ENCODE measurements at regions not wholly inside any gene's neighbourhood (a gene's known extent, or its start where the extent isn't known, plus 50 kb on each side); places are given as distances from the start of the nearest gene placed in this dataset.

DNA sequence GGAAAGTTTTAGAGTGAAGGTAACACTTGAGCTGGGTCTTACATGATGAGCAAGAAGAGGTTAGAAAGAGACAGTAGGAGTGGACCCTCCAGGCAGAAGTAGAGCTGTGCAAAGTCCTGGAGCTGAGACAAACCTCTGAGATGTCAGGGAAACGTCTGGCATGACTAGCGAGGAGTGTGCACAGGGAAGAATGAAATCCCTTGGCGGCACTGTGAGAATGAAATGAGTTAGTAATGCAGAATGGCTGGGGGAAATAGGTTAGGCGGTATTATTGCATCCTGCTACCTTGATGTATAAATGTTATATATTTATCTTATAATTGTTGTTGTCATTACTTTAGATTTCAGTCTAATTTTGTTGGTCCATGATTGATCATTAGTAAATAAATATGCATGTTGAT lies 457.9 kb upstream of the CCL2 start:
- no peak for TF ChIP-seq CTCF (conservative IDR thresholded peaks at IDR 0.05 in 1 of 2, IDR thresholded peaks at IDR 0.05 in 1 of 2; ENCODE audit: low read depth in 1 of 2, low read length in 2 of 2)
- TF ChIP-seq EZH2 (IDR thresholded peaks at IDR 0.05; ENCODE audit: low read length, missing control alignments) = no peak
- H3K36me3 ChIP-seq (ENCODE audit: control insufficient read depth, insufficient read depth, low read length) = no peaks in the 10 kb centered on the region
- H3K27ac ChIP-seq (ENCODE audit: insufficient read depth, low read length) = no peak overlapping the region
- no peak overlapping the region for H3K4me3 ChIP-seq (replicated peaks in 1 of 4; ENCODE audit: control extremely low read depth in 1 of 4, insufficient read depth in 1 of 4, low read depth in 3 of 4, low read length in 4 of 4)
- H3K4me2 ChIP-seq (ENCODE audit: extremely low read depth, insufficient read depth, low read length) = no peak overlapping the region
- no peak overlapping the region for H3K9ac ChIP-seq (ENCODE audit: insufficient read depth, low read length)
- no peaks in the 10 kb centered on the region for H4K20me1 ChIP-seq (ENCODE audit: control insufficient read depth, extremely low read depth, insufficient read depth, low read length)
- no peaks in the 10 kb centered on the region for H3K9me3 ChIP-seq (ENCODE audit: control insufficient read depth, insufficient read depth, low read depth, low read length)
- no peak for DNase-seq (ENCODE audit: low read depth in 2 of 2)
- no peaks in the 10 kb centered on the region for H3K27me3 ChIP-seq (ENCODE audit: control insufficient read depth, insufficient read depth, low read length)
- H3K4me1 ChIP-seq (ENCODE audit: control insufficient read depth, extremely low read depth, insufficient read depth, low read length) = no peaks in the 10 kb centered on the region
- H3K79me2 ChIP-seq (ENCODE audit: control insufficient read depth, insufficient read depth, low read length) = no peaks in the 10 kb centered on the region
- no peak overlapping the region for H2AFZ ChIP-seq (ENCODE audit: low read length)

DNA sequence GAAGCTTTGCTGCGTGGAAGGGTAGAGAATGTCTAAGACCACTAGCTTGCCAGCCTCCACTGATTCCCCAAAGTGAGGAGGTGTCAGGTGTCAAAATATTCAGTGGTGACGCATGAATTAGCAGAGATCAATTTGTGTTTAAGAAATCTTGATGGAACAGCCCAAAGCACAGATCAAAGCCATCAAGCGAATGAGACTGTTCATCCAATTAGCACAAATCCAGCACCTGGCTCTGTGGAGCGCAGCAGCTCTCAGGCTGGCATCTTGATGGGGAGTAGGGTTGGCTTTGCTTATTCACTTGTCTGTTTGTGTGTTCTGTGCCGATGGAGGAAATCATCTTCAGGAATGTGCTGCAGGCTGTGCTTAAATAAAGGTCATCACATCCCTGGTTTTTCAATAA lies 456.8 kb upstream of the CCL2 start:
- no peaks in the 10 kb centered on the region for H3K27me3 ChIP-seq (ENCODE audit: control insufficient read depth, insufficient read depth, low read length)
- H3K79me2 ChIP-seq (ENCODE audit: control insufficient read depth, insufficient read depth, low read length) = no peaks in the 10 kb centered on the region
- H3K4me2 ChIP-seq (ENCODE audit: extremely low read depth, insufficient read depth, low read length) = no peak overlapping the region
- H3K9me3 ChIP-seq (ENCODE audit: control insufficient read depth, insufficient read depth, low read depth, low read length) = no peaks in the 10 kb centered on the region
- H3K4me1 ChIP-seq (ENCODE audit: control insufficient read depth, extremely low read depth, insufficient read depth, low read length) = no peaks in the 10 kb centered on the region
- no peak for DNase-seq (ENCODE audit: low read depth in 2 of 2)
- no peak overlapping the region for H3K9ac ChIP-seq (ENCODE audit: insufficient read depth, low read length)
- no peak overlapping the region for H3K4me3 ChIP-seq (replicated peaks in 1 of 4; ENCODE audit: control extremely low read depth in 1 of 4, insufficient read depth in 1 of 4, low read depth in 3 of 4, low read length in 4 of 4)
- H3K36me3 ChIP-seq (ENCODE audit: control insufficient read depth, insufficient read depth, low read length) = no peaks in the 10 kb centered on the region
- no peak overlapping the region for H3K27ac ChIP-seq (ENCODE audit: insufficient read depth, low read length)
- H2AFZ ChIP-seq (ENCODE audit: low read length) = no peak overlapping the region
- H4K20me1 ChIP-seq (ENCODE audit: control insufficient read depth, extremely low read depth, insufficient read depth, low read length) = no peaks in the 10 kb centered on the region
- no peak for TF ChIP-seq CTCF (conservative IDR thresholded peaks at IDR 0.05 in 1 of 2, IDR thresholded peaks at IDR 0.05 in 1 of 2; ENCODE audit: low read depth in 1 of 2, low read length in 2 of 2)
- TF ChIP-seq EZH2 (IDR thresholded peaks at IDR 0.05; ENCODE audit: low read length, missing control alignments) = no peak

DNA sequence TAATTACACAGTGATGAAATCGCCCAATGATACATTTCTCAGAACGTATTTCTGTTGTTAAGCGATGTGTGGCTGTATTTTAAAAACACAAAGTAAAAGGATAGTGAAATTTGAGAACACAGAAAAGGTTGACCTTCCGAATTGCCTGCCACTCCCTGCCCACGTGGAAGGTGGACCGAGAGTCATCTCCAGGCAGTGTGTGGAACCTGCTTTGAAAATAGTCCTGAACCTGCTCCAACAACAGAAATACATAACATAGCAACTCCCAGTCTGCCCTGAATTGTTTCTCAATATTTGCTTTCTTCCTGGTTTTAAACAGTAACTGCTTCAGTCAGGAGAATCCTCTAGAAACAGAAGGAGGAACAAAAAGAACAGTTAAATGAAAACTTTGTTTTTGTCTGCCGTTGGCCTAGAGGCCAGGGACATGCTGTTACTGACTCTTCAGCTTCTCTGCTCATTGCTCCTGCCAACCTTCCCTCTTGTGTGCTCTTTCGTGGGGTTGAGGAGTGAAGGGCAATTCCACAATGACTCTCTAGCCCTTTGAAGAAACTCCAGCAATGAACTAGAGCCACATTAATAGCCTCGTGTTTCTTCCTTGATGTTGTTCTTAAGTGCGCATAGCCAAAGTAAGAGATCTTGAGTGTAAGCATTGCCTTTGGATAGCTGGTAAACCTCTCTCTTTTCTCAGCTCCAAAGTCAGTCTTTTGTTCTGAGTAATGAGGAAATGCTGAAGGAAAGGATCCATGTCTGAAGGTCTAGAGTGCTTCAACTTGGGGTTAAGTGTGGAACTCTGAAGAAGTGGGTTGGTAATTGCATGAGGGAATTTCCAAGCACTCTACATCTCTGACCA lies 452.5 kb upstream of the CCL2 start:
- Histone ChIP-seq H3K79me2 (ENCODE audit: control insufficient read depth, insufficient read depth, low read length) (no peaks in the 10 kb centered on the region), H3K27ac (ENCODE audit: insufficient read depth, low read length) (no peak overlapping the region), H3K36me3 (ENCODE audit: control insufficient read depth, insufficient read depth, low read length) (no peaks in the 10 kb centered on the region), H3K4me1 (ENCODE audit: control insufficient read depth, extremely low read depth, insufficient read depth, low read length) (no peaks in the 10 kb centered on the region), H3K27me3 (ENCODE audit: control insufficient read depth, insufficient read depth, low read length) (no peaks in the 10 kb centered on the region), H3K4me2 (ENCODE audit: extremely low read depth, insufficient read depth, low read length) (no peak overlapping the region), H4K20me1 (ENCODE audit: control insufficient read depth, extremely low read depth, insufficient read depth, low read length) (no peaks in the 10 kb centered on the region), H3K4me3 (replicated peaks in 1 of 4; ENCODE audit: control extremely low read depth in 1 of 4, insufficient read depth in 1 of 4, low read depth in 3 of 4, low read length in 4 of 4) (no peak overlapping the region), H2AFZ (ENCODE audit: low read length) (no peak overlapping the region), H3K9me3 (ENCODE audit: control insufficient read depth, insufficient read depth, low read depth, low read length) (no peaks in the 10 kb centered on the region), H3K9ac (ENCODE audit: insufficient read depth, low read length) (no peak overlapping the region)
- no peak for TF ChIP-seq EZH2 (IDR thresholded peaks at IDR 0.05; ENCODE audit: low read length, missing control alignments)
- no peak for TF ChIP-seq CTCF (conservative IDR thresholded peaks at IDR 0.05 in 1 of 2, IDR thresholded peaks at IDR 0.05 in 1 of 2; ENCODE audit: low read depth in 1 of 2, low read length in 2 of 2)
- DNase-seq (ENCODE audit: low read depth in 2 of 2) = no peak

Data from fibroblast of lung (primary cell).